HG02840 (cell line): ENCODE measurements at regions not wholly inside any gene's neighbourhood (a gene's known extent, or its start where the extent isn't known, plus 50 kb on each side); places are given as distances from the start of the nearest gene placed in this dataset.

Experiments
- ATAC-seq: cut with Tn5 transposase; IDR thresholded peaks from one replicate; pipeline ENCODE4 v1.9.1; 2021; ENCODE audit warnings: mild to moderate bottlenecking, moderate library complexity, moderate number of reproducible peaks; ENCODE audit not compliant: unreplicated experiment, low FRiP score

GRCh38 chr10:111767661-111768060 is 415.9 kb downstream of the GPAM start:
- ATAC-seq, result no peak

- ATAC-seq, result no peak
These were observed 409.6 kb downstream of the GPAM start for GRCh38 chr10:111773950-111774349.

- no peak for ATAC-seq
These were observed 409.1 kb downstream of the GPAM start for GRCh38 chr10:111774486-111774885.

- no peak for ATAC-seq
These were observed 399.1 kb downstream of the GPAM start for GRCh38 chr10:111784436-111784835.

- no peak for ATAC-seq
These were observed 398.6 kb downstream of the GPAM start for GRCh38 chr10:111784946-111785465.

GRCh38 chr10:111785921-111786320 is 397.6 kb downstream of the GPAM start:
- ATAC-seq, result no peak

- no peak for ATAC-seq
These were observed 393.7 kb downstream of the GPAM start for GRCh38 chr10:111789821-111790220.

GRCh38 chr10:111801841-111802240 is 381.7 kb downstream of the GPAM start:
- ATAC-seq, result no peak

- no peak for ATAC-seq
These were observed 378.8 kb downstream of the GPAM start for GRCh38 chr10:111804781-111805180.

- no peak for ATAC-seq
These were observed 372.0 kb downstream of the GPAM start for GRCh38 chr10:111811517-111811916.

GRCh38 chr10:111820471-111820870 is 363.1 kb downstream of the GPAM start:
- ATAC-seq, result no peak

- no peak for ATAC-seq
These were observed 361.7 kb downstream of the GPAM start for GRCh38 chr10:111821871-111822270.

- no peak for ATAC-seq
These were observed 360.9 kb downstream of the GPAM start for GRCh38 chr10:111822661-111823060.

GRCh38 chr10:111824128-111824527 is 359.4 kb downstream of the GPAM start:
- ATAC-seq, result no peak

GRCh38 chr10:111830359-111830758 is 353.2 kb downstream of the GPAM start:
- ATAC-seq, result no peak

GRCh38 chr10:111831058-111831457 is 352.5 kb downstream of the GPAM start:
- ATAC-seq, result no peak

GRCh38 chr10:111833251-111833650 is 350.3 kb downstream of the GPAM start:
- ATAC-seq, result no peak

GRCh38 chr10:111835574-111835973 is 348.0 kb downstream of the GPAM start:
- no peak for ATAC-seq

- no peak for ATAC-seq
These were observed 347.5 kb downstream of the GPAM start for GRCh38 chr10:111836064-111836463.

- no peak for ATAC-seq
These were observed 347.0 kb downstream of the GPAM start for GRCh38 chr10:111836571-111836970.

- ATAC-seq, result no peak
These were observed 346.5 kb downstream of the GPAM start for GRCh38 chr10:111837086-111837485.

GRCh38 chr10:111837985-111838384 is 345.6 kb downstream of the GPAM start:
- ATAC-seq, result no peak

- no peak for ATAC-seq
These were observed 343.0 kb downstream of the GPAM start for GRCh38 chr10:111840546-111840945.
